ENCODE measurements at regions not wholly inside any gene's neighbourhood (a gene's known extent, or its start where the extent isn't known, plus 50 kb on each side); places are given as distances from the start of the nearest gene placed in this dataset.

- TF ChIP-seq POLR2A (IDR thresholded peaks at IDR 0.05; ENCODE audit: low read depth, low read length) (no peak), POLR2AphosphoS5 (IDR thresholded peaks at IDR 0.05; ENCODE audit: low read depth, low read length) (no peak), TAF1 (IDR thresholded peaks at IDR 0.05; ENCODE audit: borderline replicate concordance, low read depth, low read length) (no peak)
These were observed 285.7 kb upstream of the ROBO2 start for GRCh38 chr3:76754247-76754646.

Data from GM12892 (cell line).